ENCODE measurements at regions not wholly inside any gene's neighbourhood (a gene's known extent, or its start where the extent isn't known, plus 50 kb on each side); places are given as distances from the start of the nearest gene placed in this dataset.
"Not testable (repeated sequence)": the region's sequence is repeated elsewhere in the genome, so short reads cannot be mapped to it uniquely, and the experiment has no call there.

DNA sequence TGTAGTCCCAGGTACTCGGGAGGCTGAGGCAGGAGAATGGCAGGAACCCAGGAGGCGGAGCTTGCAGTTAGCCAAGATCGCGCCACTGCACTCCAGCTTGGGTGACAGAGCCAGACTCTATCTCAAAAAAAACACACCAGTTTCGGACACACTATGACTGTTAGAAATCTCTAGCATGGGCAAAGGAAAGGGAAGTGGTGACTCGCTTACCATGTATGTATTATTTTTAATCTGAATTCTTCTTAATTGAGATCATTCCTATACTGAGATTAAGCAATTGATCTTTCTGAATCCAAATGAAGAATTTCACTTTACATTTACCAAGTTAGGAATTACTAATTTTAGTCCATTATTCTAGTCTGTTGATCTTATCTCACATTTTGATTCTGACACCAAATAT, 459.2 kb upstream of the ALCAM start:
- no peak for DNase-seq

GRCh38 chr3:104908761-104909160, 457.9 kb upstream of the ALCAM start:
- DNase-seq = peak; percentile 94

DNA sequence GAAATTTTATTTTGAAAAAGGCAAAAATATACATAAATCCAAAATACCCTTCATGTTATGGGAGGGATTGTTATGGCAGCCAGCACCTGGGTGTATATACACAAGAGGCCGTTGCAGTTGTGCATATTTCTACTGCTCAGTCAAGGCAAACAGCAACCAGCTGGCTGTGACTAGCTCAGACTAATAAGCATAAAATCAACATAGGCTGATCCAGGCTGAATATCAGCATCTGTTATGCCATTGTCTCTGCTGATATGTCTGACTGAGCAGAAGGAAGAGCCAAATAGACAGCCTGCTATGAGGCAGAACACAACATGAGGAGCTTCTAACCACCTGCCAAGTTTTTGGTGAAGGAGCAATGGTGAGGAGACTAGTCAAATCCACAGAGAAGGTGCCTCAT, 457.5 kb upstream of the ALCAM start:
- DNase-seq = peak; percentile 99

DNA sequence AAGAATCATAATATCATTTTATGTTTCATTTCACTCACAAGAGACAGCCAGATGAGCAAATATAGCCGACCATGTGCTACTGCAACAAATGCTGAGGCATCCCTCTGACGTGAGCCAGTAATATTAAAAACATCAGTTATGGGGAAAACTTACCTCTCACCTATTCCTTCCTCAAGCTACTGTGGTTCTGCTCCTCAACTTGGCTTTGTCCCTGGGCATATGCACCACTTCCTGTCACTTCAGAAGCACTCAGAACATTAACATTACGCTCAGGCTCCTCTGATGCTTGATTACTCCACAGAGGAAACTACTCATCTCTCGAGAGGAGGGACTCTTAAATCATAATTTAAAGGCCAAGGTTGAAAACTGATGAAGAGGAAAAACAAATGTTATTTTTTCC, 457.0 kb upstream of the ALCAM start:
- DNase-seq = peak; percentile 78

- DNase-seq = no peak
These were observed 455.3 kb upstream of the ALCAM start for GRCh38 chr3:104911376-104911775.

- DNase-seq = no peak
These were observed 449.7 kb upstream of the ALCAM start for GRCh38 chr3:104916971-104917370.

- DNase-seq = no peak
These were observed 446.2 kb upstream of the ALCAM start for GRCh38 chr3:104920512-104920911.

DNA sequence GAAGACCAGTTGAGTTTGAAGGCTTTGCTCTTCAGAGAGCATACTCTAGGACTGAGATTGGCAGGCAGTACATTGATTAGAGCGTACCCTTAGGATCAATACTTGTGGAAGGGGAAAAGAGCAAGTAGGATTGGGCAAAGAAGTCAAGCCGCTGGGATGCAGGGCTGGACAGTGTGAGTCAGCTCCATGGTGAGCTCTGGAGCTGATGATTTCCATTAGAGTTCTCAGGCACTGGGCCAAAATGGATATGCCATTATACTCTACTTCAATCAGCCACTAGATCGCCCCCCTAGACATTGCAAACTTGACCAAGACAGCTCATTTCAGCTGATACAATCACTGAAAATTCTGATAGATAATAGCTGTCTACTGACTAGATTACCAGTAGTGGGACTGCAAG, 432.7 kb upstream of the ALCAM start:
- no peak for DNase-seq

DNA sequence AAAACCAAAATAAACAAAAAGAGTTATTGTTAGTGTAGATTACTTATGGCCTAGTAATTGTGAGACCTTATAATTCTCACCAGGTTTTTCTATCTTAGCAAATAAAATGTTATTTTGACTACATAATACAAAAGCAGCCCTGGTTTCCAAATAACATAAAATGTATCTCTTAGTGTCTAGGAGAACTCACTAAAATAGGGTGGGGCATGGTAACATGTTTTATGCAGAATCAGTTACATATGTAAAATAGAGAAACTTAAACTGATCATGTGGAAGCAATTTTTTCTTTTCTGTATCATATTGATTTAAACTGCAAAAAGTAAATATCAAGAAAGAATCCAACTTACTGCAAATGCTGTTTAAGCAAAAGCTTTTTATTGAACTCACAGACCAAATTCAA, 431.1 kb upstream of the ALCAM start:
- no peak for DNase-seq

DNA sequence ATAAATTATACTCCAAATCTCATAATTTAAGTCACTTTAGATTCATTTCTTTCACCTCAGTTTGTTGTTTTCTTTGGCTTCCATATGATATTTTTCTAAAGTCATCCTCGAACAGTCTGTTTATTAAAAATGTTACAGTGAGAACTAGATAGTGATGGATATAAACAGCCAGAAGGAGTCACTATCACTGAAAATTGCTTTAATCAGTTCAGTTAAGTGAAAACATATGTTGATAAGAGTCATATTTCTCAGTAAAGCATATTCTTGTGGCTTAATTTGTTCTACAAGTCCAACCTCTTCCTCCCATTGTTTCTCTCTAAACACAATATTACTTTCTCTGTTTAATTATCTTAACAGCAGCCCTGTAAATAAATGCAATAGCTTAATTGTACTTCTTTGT, 427.5 kb upstream of the ALCAM start:
- no peak for DNase-seq

DNA sequence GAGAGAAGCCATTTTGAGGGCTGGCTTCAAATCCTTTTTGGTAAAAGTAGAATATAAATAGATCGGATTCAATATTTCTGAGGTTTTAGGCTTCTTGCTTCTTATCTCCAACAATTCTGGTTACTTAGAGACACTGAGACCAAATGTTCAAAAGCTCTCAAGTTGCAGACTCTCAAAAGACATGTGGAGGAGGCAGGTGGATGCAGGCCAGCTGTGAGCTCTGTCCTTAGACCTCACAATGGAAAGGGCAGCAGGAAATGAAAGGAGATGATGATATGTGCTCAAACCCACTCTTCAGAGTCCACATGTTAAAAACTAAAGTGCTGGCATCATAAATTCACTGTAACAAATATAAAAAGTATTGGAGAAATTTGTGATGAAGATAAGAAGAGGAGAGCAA, 424.9 kb upstream of the ALCAM start:
- DNase-seq = no peak

DNA sequence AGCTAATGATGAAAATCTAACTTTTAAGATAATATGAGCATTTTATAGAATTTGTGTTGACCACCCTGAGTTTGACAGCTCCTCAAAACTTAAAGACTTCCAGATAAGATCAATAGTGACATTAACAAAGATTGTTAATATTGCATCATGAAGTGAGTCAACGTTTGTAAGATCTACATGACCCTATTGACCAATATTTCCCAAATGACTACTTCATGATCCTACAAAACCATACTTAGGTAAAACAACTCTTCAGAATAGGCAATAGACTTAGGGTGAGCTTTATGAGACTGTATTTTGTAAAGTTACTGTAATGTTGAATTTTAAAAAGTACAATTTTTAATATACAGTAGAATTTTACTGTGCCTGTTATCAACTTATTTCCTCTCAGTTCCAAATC, 422.7 kb upstream of the ALCAM start:
- DNase-seq = no peak

DNA sequence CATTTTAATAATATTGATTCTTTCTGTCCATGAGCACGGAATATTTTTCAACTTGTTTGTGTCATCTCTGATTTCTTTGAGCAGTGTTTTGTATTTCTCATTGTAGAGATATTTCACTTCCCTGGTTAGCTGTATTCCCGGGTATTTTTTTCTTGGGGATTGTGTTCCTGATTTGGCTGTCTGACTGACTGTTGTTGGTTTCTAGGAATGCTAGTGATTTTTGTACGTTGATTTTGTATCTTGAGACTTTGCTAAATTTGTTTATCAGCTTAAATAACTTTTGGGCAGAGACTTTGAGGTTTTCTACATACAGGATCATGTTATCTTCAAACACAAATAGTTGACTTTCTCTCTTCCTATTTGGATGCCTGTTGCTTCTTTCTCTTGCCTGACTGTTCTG, 418.8 kb upstream of the ALCAM start:
- DNase-seq = no peak

DNA sequence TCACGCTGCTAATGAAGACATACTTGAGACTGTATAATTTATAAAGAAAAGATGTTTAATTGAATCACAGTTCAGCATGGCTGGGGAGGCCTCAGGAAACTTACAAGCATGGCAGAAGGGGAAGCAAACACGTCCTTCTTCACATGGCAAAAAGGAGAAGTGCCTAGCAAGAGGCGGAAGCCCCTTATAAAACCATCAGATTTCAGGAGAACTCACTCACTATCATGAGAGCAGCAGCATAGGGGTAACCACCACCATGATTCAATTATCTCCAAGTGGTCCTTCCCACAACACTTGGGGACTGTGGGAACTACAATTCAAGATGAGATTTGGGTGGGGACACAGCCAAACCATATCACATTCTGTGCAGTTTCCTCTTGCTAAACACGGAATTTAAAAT, 416.9 kb upstream of the ALCAM start:
- DNase-seq = not testable (repeated sequence)

DNA sequence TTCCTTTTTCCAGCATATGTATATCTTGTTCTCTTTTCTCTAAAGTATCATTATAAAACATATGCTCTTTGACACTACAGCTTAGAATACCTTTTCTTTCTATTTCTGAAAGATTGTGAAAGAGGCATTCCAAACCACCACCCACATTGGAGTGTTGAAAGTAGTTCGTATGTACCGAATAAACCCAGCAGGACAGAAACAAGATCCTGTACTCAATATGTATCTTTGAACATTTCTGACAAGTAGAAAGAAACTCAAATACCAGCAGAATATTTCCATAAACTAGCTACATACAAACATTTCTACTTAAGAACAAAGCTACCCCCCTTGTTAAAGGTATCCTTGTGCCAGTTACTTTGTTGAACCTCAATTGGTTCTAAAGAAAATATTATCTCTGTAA, 415.3 kb upstream of the ALCAM start:
- no peak for DNase-seq

GRCh38 chr3:104952146-104952972, 414.4 kb upstream of the ALCAM start:
- no peak for DNase-seq

DNA sequence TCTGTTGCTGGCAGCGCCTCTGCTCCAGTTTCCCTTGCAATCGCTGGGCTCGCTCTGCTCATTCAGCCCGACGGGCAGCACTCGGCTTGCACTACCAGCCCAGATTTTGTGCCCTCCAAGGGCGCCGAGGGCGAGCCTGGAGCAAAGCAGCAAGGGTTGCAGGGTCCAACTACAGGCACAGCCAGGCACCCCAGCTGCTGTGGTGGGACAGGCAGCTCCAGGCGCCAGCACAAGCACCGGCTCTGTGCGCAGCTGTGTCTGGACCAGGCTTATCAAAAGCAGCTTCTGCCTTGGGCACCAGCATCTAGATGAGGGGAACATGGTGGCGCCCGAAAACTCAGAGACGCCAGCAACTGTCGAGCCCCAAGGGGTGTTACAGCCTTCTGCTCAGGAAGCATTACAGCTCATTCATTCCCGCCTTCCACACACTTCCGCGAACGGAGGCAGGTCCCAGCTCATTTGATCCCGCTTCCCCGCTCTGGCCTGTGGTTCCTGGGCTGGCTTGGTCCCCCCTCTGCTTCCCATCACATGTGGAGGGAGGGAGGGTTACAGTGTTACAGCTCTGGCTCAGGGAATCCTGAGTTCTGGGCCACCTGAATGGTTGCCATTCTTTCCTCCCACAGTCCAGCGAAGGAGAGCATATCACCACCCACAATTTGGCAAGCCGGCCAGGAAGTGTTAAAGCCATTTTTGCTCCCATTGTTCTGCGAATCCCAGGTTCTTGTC, 409.9 kb upstream of the ALCAM start:
- DNase-seq = no peak

GRCh38 chr3:104960579-104960978, 406.1 kb upstream of the ALCAM start:
- DNase-seq = no peak

GRCh38 chr3:104961851-104962250, 404.9 kb upstream of the ALCAM start:
- no peak for DNase-seq

DNA sequence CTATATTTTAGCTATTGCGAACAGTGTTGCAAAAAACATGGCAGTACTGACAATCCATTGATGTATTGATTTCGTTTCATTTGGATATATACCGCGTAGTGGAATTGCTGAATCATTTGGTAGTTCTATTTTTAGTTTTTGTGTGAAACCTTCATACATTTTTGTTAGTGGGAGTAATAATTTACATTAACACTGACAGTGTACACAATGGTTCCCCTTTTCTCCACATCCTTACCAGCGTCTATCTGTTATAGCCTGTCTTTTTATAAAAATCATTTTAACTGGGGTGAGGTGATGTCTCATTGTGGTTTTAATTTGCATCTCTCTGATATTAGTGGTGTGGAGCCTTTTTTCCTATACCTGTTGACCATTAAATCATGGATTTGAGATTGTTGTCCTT, 392.4 kb upstream of the ALCAM start:
- no peak for DNase-seq

GRCh38 chr3:104977719-104978118, 389.0 kb upstream of the ALCAM start:
- no peak for DNase-seq

- no peak for DNase-seq
These were observed 384.6 kb upstream of the ALCAM start for GRCh38 chr3:104982130-104982529.

- no peak for DNase-seq
These were observed 378.9 kb upstream of the ALCAM start for GRCh38 chr3:104987859-104988258.

DNA sequence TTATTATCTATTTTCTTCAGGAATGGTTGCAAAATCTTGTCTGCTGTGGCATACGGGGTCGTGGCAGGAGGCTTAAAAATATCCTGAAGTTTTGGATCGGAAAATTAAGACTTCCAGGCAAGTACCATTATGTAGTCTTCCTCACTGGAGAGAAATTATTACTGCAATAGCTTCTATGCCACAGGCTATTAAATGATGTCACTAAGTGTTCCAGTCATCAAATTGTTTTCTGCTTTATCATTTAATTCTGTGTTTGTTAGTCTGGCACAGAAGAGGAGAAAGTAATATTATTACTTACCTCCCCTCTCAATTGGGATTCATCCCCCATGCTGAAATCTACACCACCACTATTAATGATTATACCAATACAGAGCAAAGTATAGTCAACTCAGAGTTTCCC, 378.2 kb upstream of the ALCAM start:
- DNase-seq = no peak

DNA sequence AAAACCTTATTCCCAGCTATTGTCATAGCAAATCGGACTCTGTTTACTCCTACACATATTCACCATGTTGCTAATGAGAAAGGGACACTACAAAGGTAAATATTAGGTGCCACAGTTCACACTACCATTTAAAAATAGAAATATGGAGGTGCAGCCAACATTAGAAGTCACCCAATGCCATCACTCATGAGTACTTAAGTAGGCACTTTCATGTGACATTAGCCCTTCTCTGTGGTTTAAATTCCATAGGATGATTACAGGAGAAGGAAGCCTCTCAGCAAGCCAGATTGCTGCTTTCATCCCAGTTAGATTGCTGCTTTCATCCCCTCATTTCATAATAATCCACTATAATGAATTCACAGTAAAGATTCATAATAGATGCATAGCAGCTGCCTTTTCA, 376.8 kb upstream of the ALCAM start:
- no peak for DNase-seq
